ENCODE measurements at regions not wholly inside any gene's neighbourhood (a gene's known extent, or its start where the extent isn't known, plus 50 kb on each side); places are given as distances from the start of the nearest gene placed in this dataset.
A peak's percentile ranks its signal among the peaks of the same experiment; 100 is the strongest.

DNA sequence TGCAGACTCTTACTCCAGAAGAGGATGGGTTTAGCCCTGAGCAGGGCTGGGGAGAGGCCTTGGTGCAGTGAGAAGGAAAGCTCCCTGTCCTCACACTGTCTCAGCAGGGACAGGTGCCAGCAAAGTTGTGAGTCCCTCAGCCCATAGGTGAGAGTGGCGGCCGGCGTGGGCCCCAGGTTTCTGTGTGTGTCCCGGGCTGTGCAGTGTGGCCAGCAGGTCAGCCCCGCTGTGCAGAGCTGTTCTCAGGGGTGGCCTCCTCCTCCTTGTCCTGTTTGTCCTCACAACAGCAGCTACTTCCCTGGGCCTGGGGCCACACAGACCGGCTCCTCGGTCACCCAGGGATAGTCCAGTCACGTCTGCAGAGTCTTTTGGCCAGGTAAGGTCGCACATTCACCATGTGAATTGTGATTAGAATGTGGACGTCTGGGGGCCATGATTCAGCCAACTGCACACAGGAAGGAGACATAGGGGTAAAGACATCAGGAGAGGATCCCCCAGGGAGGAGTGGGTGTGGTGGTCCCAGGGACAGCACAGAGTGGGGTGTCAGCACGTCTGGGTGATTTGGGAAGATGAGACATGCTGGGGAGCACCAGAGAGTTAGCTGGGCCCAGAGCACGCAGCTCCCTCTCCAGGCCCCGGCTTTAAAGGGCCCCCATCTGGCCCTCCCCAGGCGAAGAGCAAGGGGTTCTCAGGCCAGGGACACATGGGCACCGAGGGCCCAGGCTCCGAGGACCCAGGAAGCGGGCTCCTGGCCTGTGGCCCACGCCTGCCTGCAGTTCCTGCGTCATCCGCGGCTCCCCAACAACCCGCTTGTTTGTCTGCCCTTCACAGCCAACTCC lies 81.6 kb downstream of the MYEOV start:
- Histone ChIP-seq H3K9me3 (ENCODE audit: control insufficient read depth in 1 of 2, low read length in 2 of 2) (no peaks in the 10 kb centered on the region), H3K36me3 (ENCODE audit: control insufficient read depth in 1 of 2, insufficient read depth in 2 of 2, low read length in 2 of 2) (no peaks in the 10 kb centered on the region), H3K4me3 (ENCODE audit: low read depth in 1 of 2, low read length in 2 of 2) (no peak overlapping the region), H3K27ac (ENCODE audit: low read length) (no peak overlapping the region), H3K27me3 (ENCODE audit: low read depth, low read length) (no peaks in the 10 kb centered on the region), H3K4me1 (ENCODE audit: control insufficient read depth in 1 of 2, insufficient read depth in 2 of 2, low read length in 2 of 2) (no peaks in the 10 kb centered on the region)

DNA sequence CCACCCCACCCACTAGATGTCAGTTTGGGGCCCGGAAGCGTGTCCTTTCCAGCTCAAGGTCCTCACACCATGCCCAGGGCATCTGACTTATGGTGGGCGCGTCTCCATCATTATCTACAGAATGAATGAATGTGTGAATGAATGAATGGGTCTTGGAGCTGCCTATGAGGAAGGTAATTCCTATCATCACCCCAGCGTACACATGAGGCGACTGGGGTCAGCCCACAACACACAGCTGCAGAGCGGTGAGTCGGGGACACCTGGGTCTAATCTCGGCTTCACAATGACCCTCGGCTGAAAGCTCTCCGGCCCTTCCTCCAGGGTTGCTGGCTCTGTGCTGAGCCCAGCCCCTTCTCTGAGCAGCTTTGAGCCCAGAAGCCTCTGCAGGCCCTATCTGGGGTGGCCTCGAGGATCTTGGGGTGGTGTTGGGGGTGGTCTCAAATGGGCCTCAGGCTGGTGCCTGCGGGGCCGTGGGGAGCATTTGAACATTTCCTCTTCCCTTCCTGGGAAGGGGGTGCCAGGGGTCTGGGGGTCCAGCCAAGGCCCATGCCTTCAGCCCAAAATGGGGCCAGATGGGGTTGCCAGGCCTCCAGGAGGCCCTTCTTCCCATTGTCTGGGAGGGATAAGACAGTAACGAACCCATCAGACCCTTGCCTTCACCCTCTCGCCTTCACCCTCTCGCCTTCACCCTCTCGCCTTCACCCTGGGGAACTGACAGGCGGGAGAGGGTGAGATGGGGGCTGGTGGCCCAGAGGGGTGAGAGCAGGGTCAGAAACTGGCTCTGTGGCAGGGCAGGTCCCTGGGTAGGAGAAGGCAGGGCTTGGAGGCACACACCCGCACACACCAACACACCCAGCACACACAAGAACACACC lies 82.4 kb downstream of the MYEOV start:
- Histone ChIP-seq H3K9me3 (ENCODE audit: control insufficient read depth in 1 of 2, low read length in 2 of 2) (no peaks in the 10 kb centered on the region), H3K4me1 (ENCODE audit: control insufficient read depth in 1 of 2, insufficient read depth in 2 of 2, low read length in 2 of 2) (no peaks in the 10 kb centered on the region), H3K27ac (ENCODE audit: low read length) (no peak overlapping the region), H3K4me3 (ENCODE audit: low read depth in 1 of 2, low read length in 2 of 2) (no peak overlapping the region), H3K36me3 (ENCODE audit: control insufficient read depth in 1 of 2, insufficient read depth in 2 of 2, low read length in 2 of 2) (no peaks in the 10 kb centered on the region), H3K27me3 (ENCODE audit: low read depth, low read length) (no peaks in the 10 kb centered on the region)

DNA sequence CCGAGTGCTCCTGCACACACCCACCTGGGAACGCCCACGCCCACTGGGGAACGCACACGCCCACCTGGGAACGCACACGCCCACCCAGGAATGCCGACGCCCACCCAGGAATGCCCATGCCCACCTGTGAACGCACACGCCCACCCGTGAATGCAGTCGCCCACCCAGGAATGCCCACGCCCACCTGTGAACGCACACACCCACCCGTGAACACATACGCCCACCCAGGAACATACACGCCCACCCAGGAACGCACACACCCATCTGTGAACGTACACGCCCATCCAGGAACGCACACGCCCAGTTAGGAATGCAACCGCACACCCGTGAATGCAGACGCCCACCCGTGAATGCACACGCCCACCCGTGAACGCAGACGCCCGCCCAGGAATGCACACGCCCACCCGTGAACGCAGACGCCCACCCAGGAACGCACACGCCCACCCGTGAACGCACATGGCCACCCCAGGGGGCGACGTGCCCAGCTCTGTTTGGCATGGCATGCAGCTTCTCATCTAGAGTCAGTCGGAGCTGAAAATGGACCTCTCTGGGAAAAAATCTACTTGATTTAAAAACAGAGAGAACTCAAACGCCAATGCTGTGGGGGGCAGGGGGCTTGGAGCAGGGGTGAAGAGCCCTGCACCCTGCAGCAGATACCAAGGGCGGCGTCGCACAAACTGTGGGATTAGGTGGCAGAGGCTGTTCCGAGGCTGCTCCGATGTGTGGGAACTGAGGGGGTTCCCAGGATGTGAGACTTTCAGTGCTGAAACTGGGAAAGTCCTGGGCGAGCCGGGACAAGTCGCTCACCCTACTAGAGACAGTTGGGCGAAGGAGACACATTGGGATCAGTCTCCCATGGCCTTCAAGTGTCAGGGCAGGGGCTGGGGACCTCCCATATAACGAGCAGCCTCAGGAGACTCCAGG lies 83.3 kb downstream of the MYEOV start:
- Histone ChIP-seq H3K27me3 (ENCODE audit: low read depth, low read length) (no peaks in the 10 kb centered on the region), H3K4me1 (ENCODE audit: control insufficient read depth in 1 of 2, insufficient read depth in 2 of 2, low read length in 2 of 2) (no peaks in the 10 kb centered on the region), H3K4me3 (ENCODE audit: low read depth in 1 of 2, low read length in 2 of 2) (no peak overlapping the region), H3K9me3 (ENCODE audit: control insufficient read depth in 1 of 2, low read length in 2 of 2) (no peaks in the 10 kb centered on the region), H3K27ac (ENCODE audit: low read length) (no peak overlapping the region), H3K36me3 (ENCODE audit: control insufficient read depth in 1 of 2, insufficient read depth in 2 of 2, low read length in 2 of 2) (no peaks in the 10 kb centered on the region)

DNA sequence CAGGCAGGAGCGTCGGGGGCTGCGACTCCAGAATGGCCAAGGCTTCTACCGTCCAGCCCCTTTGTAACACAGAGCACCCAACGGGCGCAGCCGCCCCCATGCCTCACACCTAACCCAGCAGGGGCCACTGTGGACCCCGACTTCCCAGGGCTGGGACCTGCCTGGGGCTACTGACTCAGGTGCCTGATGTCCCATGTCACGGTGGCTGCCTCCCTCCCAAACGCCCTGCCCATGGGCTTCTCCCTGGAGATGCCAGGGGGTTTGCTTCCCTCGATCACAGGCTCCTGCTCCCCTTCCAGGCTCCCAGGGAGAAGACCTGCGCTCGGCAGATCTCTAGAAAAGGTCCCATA lies 84.0 kb downstream of the MYEOV start:
- no peak overlapping the region for H3K27ac ChIP-seq (ENCODE audit: low read length)
- no peak overlapping the region for H3K4me3 ChIP-seq (ENCODE audit: low read depth in 1 of 2, low read length in 2 of 2)
- no peaks in the 10 kb centered on the region for H3K36me3 ChIP-seq (ENCODE audit: control insufficient read depth in 1 of 2, insufficient read depth in 2 of 2, low read length in 2 of 2)
- no peaks in the 10 kb centered on the region for H3K4me1 ChIP-seq (ENCODE audit: control insufficient read depth in 1 of 2, insufficient read depth in 2 of 2, low read length in 2 of 2)
- no peaks in the 10 kb centered on the region for H3K9me3 ChIP-seq (ENCODE audit: control insufficient read depth in 1 of 2, low read length in 2 of 2)
- no peaks in the 10 kb centered on the region for H3K27me3 ChIP-seq (ENCODE audit: low read depth, low read length)

DNA sequence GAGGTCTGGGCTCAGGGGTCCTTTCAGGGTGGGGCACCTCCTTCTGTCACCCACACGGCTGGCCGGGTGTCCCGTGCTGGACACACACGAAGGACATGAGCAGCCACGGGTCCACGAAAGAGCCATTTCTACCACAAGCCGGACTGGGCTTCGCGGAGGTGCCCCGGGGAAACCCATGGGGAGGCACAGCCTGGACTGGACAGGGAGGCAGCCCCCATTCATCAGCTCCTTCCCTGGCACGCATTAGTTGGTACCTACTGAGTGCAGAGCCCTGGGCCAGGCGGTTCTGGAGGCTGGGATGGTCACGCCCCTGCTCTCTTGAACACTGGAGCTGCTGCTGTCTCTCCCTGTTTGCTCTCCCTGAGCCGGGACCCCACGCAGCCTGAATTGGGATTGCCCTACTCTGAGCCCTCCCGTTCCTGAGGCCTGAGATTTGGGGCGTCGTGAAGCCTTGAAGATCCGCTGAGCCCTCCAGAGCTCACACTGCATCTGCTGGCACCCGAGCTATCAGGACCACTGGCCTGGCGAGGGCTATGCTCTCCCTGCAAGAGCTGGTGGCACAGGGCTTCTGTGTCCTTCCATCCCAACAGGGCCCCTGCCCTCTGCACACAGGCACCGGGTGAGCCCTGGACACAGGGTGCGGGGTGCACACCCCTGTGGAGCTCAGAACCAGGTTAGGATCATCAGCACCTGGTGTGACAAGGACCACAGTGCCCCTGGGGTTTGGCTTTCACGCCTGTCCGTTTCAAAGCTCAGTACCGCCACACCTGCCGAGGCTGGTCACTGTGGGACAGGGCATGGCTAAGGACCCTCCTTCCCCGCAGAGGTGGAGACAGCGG lies 84.6 kb downstream of the MYEOV start:
- Histone ChIP-seq H3K27ac (ENCODE audit: low read length) (no peak overlapping the region), H3K4me3 (ENCODE audit: low read depth in 1 of 2, low read length in 2 of 2) (no peak overlapping the region), H3K27me3 (ENCODE audit: low read depth, low read length) (no peaks in the 10 kb centered on the region), H3K9me3 (ENCODE audit: control insufficient read depth in 1 of 2, low read length in 2 of 2) (no peaks in the 10 kb centered on the region), H3K4me1 (ENCODE audit: control insufficient read depth in 1 of 2, insufficient read depth in 2 of 2, low read length in 2 of 2) (no peaks in the 10 kb centered on the region), H3K36me3 (ENCODE audit: control insufficient read depth in 1 of 2, insufficient read depth in 2 of 2, low read length in 2 of 2) (no peaks in the 10 kb centered on the region)

DNA sequence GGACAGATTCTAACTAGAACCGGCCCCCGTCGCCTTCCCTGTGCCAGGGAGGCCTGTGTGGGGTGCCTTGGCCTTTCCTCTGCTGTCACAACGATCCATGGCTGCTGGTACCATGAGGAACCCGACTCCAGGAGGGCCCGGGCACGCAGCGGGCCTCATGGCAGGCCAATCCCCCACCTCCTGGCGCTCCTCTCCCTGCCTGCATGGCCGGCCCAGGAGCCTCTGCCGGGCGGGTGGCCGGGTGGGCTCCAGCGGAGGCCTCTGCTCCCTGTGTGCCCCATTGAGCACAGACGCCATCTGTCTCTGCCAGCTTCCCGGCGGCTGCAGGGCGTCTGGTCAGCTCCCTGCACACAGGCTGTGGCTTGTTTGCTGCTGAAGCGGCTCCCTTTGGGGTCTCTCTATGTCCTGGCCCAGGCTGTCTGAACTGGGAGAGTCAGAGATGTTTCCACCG lies 86.5 kb downstream of the MYEOV start:
- H3K9me3 ChIP-seq (ENCODE audit: control insufficient read depth in 1 of 2, low read length in 2 of 2) = no peaks in the 10 kb centered on the region
- H3K27ac ChIP-seq (ENCODE audit: low read length) = no peak overlapping the region
- no peaks in the 10 kb centered on the region for H3K4me1 ChIP-seq (ENCODE audit: control insufficient read depth in 1 of 2, insufficient read depth in 2 of 2, low read length in 2 of 2)

DNA sequence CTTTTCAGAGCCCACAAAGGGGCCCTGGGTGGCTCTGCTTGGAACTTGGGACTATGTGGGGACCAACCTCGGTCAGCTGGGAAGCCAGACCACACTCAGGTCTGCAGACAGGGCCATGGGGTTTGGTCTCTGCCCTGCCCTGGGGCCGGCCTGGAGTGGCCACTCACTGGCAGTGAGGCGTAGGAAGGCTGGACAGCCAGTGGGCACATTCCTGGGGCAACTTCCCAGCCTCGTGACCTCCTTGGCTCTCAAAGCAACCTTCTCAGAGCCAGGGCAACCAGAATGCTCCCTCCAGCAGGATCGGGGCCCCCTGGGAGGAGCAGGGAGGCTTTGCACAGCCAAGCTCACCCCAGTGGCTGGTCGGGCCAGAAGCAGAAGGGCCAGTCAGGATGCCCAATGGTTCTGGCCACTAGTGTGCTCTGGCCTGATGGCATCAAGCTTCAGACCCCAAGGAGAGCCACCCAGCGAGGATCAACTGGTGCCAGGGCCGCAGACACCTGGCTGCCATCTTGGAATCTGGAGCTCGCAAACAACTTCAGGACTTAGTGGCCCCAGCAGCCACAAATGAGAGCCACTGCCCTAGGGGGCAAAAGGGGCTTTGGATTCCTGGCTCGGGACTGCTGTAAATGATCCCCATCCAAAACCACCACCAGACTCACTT lies 87.1 kb downstream of the MYEOV start:
- no peaks in the 10 kb centered on the region for H3K4me1 ChIP-seq (ENCODE audit: control insufficient read depth in 1 of 2, insufficient read depth in 2 of 2, low read length in 2 of 2)

More for the DNA sequence above, 86.5 kb downstream of the MYEOV start:
- no peaks in the 10 kb centered on the region for H3K27me3 ChIP-seq (ENCODE audit: low read depth, low read length)
- no peaks in the 10 kb centered on the region for H3K36me3 ChIP-seq (ENCODE audit: control insufficient read depth in 1 of 2, insufficient read depth in 2 of 2, low read length in 2 of 2)
- H3K4me3 ChIP-seq (ENCODE audit: low read depth in 1 of 2, low read length in 2 of 2) = no peak overlapping the region

DNA sequence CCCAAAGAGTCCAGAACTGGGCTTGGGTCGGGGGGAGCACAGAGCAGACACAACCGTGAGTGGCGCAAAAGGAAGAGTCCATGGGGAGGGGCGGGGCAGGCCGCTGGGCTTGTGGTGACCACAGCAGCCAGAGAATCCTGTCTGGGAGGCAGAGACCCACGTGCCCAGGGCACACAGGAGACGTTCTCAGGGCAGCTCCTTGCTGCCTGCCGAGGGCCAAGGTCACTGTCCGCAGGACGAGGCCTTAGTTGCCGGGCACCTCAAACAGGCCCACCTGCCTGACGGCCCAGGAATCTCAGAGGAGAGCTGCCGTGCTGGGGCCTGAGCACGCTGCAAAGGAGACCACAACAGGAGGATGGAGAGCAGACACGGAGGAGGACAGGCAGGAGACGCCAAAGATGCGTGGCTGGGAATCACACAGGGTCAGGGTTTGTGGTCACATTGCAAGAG lies 87.8 kb downstream of the MYEOV start:
- Histone ChIP-seq H3K9me3 (ENCODE audit: control insufficient read depth in 1 of 2, low read length in 2 of 2) (no peaks in the 10 kb centered on the region), H3K36me3 (ENCODE audit: control insufficient read depth in 1 of 2, insufficient read depth in 2 of 2, low read length in 2 of 2) (no peaks in the 10 kb centered on the region), H3K4me1 (ENCODE audit: control insufficient read depth in 1 of 2, insufficient read depth in 2 of 2, low read length in 2 of 2) (no peaks in the 10 kb centered on the region), H3K27ac (ENCODE audit: low read length) (no peak overlapping the region), H3K4me3 (ENCODE audit: low read depth in 1 of 2, low read length in 2 of 2) (no peak overlapping the region), H3K27me3 (ENCODE audit: low read depth, low read length) (no peaks in the 10 kb centered on the region)

More for the DNA sequence above, 87.1 kb downstream of the MYEOV start:
- Histone ChIP-seq H3K9me3 (ENCODE audit: control insufficient read depth in 1 of 2, low read length in 2 of 2) (no peaks in the 10 kb centered on the region), H3K4me3 (ENCODE audit: low read depth in 1 of 2, low read length in 2 of 2) (no peak overlapping the region), H3K27me3 (ENCODE audit: low read depth, low read length) (no peaks in the 10 kb centered on the region), H3K36me3 (ENCODE audit: control insufficient read depth in 1 of 2, insufficient read depth in 2 of 2, low read length in 2 of 2) (no peaks in the 10 kb centered on the region), H3K27ac (ENCODE audit: low read length) (no peak overlapping the region)

DNA sequence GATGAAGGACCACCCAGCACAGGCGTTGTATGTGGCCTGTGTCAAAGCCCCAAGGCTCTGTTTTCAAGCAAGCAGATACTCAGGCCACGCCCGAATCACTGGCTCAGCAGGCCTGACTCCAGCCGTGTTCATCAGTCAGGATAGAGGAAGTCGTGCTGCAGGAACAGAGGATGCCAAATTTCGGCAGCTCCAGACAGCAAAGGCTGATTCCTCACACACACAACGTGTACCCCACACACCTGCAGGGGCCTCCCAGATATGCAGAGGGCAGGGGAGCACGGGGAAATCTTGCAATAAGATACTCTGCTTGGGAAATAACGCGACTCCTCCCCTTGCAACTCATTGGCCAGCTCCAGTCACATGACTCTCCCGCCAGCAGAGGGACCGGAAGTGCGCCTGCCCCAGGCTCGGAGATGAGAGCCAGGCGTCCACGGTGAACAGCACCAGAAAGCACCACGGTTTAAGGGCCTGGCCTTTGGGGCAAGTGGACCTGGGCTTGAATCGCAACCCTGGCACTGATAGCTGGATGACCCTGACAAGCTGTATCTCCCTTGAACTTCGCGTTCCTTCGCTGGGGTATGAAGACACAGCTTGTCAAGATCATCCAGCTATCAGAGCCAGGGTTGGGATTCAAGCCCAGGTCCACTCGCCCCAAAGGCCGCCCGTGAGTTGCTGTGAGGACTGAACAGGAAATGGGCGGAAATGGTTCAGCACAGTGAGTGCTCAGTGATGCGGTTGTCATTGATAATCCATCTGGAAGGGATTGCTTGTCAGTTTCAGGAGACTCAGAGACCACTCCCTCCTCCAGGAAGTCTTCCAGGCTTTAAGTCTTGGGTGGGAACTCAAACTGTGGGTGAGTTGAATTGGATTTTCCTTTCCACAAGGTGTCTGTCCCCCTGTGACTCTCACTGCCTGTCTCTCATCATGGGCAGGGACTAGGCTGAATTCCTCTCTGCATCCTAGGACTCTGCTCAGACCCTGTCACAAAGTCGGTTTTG lies 88.5 kb downstream of the MYEOV start:
- Histone ChIP-seq H3K9me3 (ENCODE audit: control insufficient read depth in 1 of 2, low read length in 2 of 2) (peaks cover 0 to 2% of the 10 kb centered on the region in 2 donors), H3K4me1 (ENCODE audit: control insufficient read depth in 1 of 2, insufficient read depth in 2 of 2, low read length in 2 of 2) (no peaks in the 10 kb centered on the region), H3K27me3 (ENCODE audit: low read depth, low read length) (no peaks in the 10 kb centered on the region), H3K27ac (ENCODE audit: low read length) (no peak overlapping the region), H3K36me3 (ENCODE audit: control insufficient read depth in 1 of 2, insufficient read depth in 2 of 2, low read length in 2 of 2) (no peaks in the 10 kb centered on the region), H3K4me3 (ENCODE audit: low read depth in 1 of 2, low read length in 2 of 2) (peak overlapping the region in 1 of 2 donors; percentile 20)

All from muscle layer of duodenum (tissue), 2 donors.